ENCODE measurements at regions not wholly inside any gene's neighbourhood (a gene's known extent, or its start where the extent isn't known, plus 50 kb on each side); places are given as distances from the start of the nearest gene placed in this dataset.

GRCh38 chr5:120228262-120229031, 235.7 kb upstream of the PRR16 start:
- no peak for DNase-seq

- no peak for DNase-seq
These were observed 235.1 kb upstream of the PRR16 start for GRCh38 chr5:120229036-120229435.

- no peak for DNase-seq
These were observed 232.5 kb upstream of the PRR16 start for GRCh38 chr5:120231563-120231962.

- no peak for DNase-seq
These were observed 227.7 kb upstream of the PRR16 start for GRCh38 chr5:120236360-120236759.

GRCh38 chr5:120239086-120239485, 225.0 kb upstream of the PRR16 start:
- DNase-seq, result no peak

- no peak for DNase-seq
These were observed 223.4 kb upstream of the PRR16 start for GRCh38 chr5:120240706-120241105.

GRCh38 chr5:120241400-120241799, 222.7 kb upstream of the PRR16 start:
- no peak for DNase-seq

GRCh38 chr5:120251898-120252297, 212.2 kb upstream of the PRR16 start:
- DNase-seq, result no peak

GRCh38 chr5:120252839-120253238, 211.3 kb upstream of the PRR16 start:
- peak in 2 of 56 donors; percentile 1 to 4 for DNase-seq

GRCh38 chr5:120254385-120254784, 209.7 kb upstream of the PRR16 start:
- no peak for DNase-seq

- DNase-seq, result no peak
These were observed 208.9 kb upstream of the PRR16 start for GRCh38 chr5:120255214-120255613.

GRCh38 chr5:120256376-120256775, 207.7 kb upstream of the PRR16 start:
- no peak for DNase-seq

GRCh38 chr5:120257358-120257971, 206.6 kb upstream of the PRR16 start:
- no peak for DNase-seq

- DNase-seq, result no peak
These were observed 206.0 kb upstream of the PRR16 start for GRCh38 chr5:120258123-120258522.

- DNase-seq, result no peak
These were observed 203.4 kb upstream of the PRR16 start for GRCh38 chr5:120260651-120261050.

GRCh38 chr5:120270498-120270897, 193.6 kb upstream of the PRR16 start:
- no peak for DNase-seq

- DNase-seq, result no peak
These were observed 170.3 kb upstream of the PRR16 start for GRCh38 chr5:120293796-120294195.

GRCh38 chr5:120297616-120298015, 166.5 kb upstream of the PRR16 start:
- DNase-seq, result no peak

- no peak for DNase-seq
These were observed 165.1 kb upstream of the PRR16 start for GRCh38 chr5:120298981-120299380.

GRCh38 chr5:120304663-120305062, 159.4 kb upstream of the PRR16 start:
- DNase-seq, result no peak

- no peak for DNase-seq
These were observed 157.8 kb upstream of the PRR16 start for GRCh38 chr5:120306303-120306702.

GRCh38 chr5:120314191-120314590, 149.9 kb upstream of the PRR16 start:
- no peak for DNase-seq

GRCh38 chr5:120320626-120321025, 143.5 kb upstream of the PRR16 start:
- DNase-seq, result no peak

Data from nucleus accumbens (tissue), 56 donors.